ENCODE measurements at regions not wholly inside any gene's neighbourhood (a gene's known extent, or its start where the extent isn't known, plus 50 kb on each side); places are given as distances from the start of the nearest gene placed in this dataset.

DNA sequence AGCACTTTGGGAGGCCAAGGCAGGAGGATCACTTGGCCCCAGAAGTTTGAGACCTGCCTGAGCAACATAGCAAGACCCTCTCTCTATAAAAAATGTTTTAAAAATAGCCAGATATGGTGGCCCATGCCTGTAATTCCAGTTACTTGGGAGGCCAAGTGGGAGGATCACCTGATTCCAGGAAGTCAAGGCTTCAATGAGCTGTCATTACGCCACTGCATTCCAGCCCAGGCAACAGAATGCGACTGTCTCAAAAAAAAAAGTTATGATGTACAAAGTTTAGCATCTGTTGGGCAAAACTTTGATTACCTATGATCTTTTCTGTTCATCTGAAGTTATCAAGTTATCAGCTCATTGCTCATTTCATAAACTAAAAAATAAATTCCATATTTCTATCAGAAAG lies 504.1 kb upstream of the PKDCC start:
- POLR2A ChIA-PET, result no interaction called here
- BruUV-seq (replicated peaks), result no TSS peak
- Histone ChIP-seq H3K27me3 (replicated peaks; ENCODE audit: control insufficient read depth, insufficient read depth, low read length) (no peaks in the 10 kb centered on the region), H3K4me3 (ENCODE audit: low read depth, low read length) (no peak overlapping the region), H3K9me3 (no peaks in the 10 kb centered on the region), H3K36me3 (ENCODE audit: control insufficient read depth, insufficient read depth, low read length) (no peaks in the 10 kb centered on the region), H3K4me1 (peaks cover 8% of the 10 kb centered on the region; the same call in 1 of the 2 replicates)
- no peak overlapping the region for H3K4me3 Mint-ChIP-seq (ENCODE audit: unreplicated experiment)
- DNase-seq, result no peak
- intact Hi-C loops (cut with micrococcal nuclease; ENCODE audit: unreplicated experiment), result no loop called here
- no peak overlapping the region for H3K27ac Mint-ChIP-seq (ENCODE audit: unreplicated experiment)
- H3K4me1 Mint-ChIP-seq (ENCODE audit: low read depth, unreplicated experiment), result no peaks in the 10 kb centered on the region
- TF ChIP-seq CTCF (IDR thresholded peaks at IDR 0.05; ENCODE audit: insufficient read depth in 1 of 2, low read depth in 1 of 2, low read length in 1 of 2, severe bottlenecking in 1 of 2, unreplicated experiment in 1 of 2), result no peak
- no peaks in the 10 kb centered on the region for H3K36me3 Mint-ChIP-seq (ENCODE audit: insufficient read depth, unreplicated experiment)
- CTCF ChIA-PET, result no interaction called here
- no peaks in the 10 kb centered on the region for H3K27me3 Mint-ChIP-seq (ENCODE audit: insufficient read depth, unreplicated experiment)
- no peaks in the 10 kb centered on the region for H3K9me3 Mint-ChIP-seq (ENCODE audit: unreplicated experiment)

- intact Hi-C loops (cut with micrococcal nuclease; ENCODE audit: unreplicated experiment), result no loop called here
- no peaks in the 10 kb centered on the region for H3K9me3 ChIP-seq
- BruUV-seq (replicated peaks), result no TSS peak
- H3K4me1 ChIP-seq, result peaks cover 8% of the 10 kb centered on the region; the same call in 1 of the 2 replicates
- no peak overlapping the region for H3K4me3 ChIP-seq (ENCODE audit: low read depth, low read length)
- no peaks in the 10 kb centered on the region for H3K4me1 Mint-ChIP-seq (ENCODE audit: low read depth, unreplicated experiment)
- H3K9me3 Mint-ChIP-seq (ENCODE audit: unreplicated experiment), result no peaks in the 10 kb centered on the region
- POLR2A ChIA-PET, result no interaction called here
- H3K4me3 Mint-ChIP-seq (ENCODE audit: unreplicated experiment), result no peak overlapping the region
- no peak overlapping the region for H3K27ac Mint-ChIP-seq (ENCODE audit: unreplicated experiment)
- H3K36me3 ChIP-seq (ENCODE audit: control insufficient read depth, insufficient read depth, low read length), result no peaks in the 10 kb centered on the region
- no peak for TF ChIP-seq CTCF (IDR thresholded peaks at IDR 0.05; ENCODE audit: insufficient read depth in 1 of 2, low read depth in 1 of 2, low read length in 1 of 2, severe bottlenecking in 1 of 2, unreplicated experiment in 1 of 2)
- DNase-seq, result no peak
- H3K36me3 Mint-ChIP-seq (ENCODE audit: insufficient read depth, unreplicated experiment), result no peaks in the 10 kb centered on the region
- no peaks in the 10 kb centered on the region for H3K27me3 ChIP-seq (replicated peaks; ENCODE audit: control insufficient read depth, insufficient read depth, low read length)
- CTCF ChIA-PET, result no interaction called here
- H3K27me3 Mint-ChIP-seq (ENCODE audit: insufficient read depth, unreplicated experiment), result no peaks in the 10 kb centered on the region
Observed at GRCh38 chr2:41544709-41545108, 503.1 kb upstream of the PKDCC start.

DNA sequence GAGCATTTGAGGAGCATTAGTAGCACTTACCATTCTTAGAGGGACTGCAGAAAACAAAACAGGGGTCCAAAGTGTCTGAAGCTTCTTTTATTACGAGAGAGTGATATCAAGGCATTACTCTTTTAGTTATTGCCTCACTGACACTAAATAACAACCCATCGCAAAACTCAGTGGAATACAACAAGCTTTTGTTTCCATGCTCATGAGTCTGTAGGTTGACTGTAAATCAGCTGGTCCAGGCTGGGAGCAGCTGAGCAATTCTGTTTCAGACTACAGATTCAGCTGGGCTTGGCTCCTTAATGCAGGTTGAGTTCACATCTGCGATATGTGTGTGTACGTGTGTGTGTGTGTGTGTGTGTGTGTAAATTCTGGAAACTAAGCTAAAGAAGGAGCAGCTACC lies 501.8 kb upstream of the PKDCC start:
- H3K36me3 ChIP-seq (ENCODE audit: control insufficient read depth, insufficient read depth, low read length), result no peaks in the 10 kb centered on the region
- no peak overlapping the region for H3K27ac Mint-ChIP-seq (ENCODE audit: unreplicated experiment)
- intact Hi-C loops (cut with micrococcal nuclease; ENCODE audit: unreplicated experiment), result no loop called here
- no peaks in the 10 kb centered on the region for H3K9me3 Mint-ChIP-seq (ENCODE audit: unreplicated experiment)
- DNase-seq, result no peak
- POLR2A ChIA-PET, result no interaction called here
- TF ChIP-seq CTCF (IDR thresholded peaks at IDR 0.05; ENCODE audit: insufficient read depth in 1 of 2, low read depth in 1 of 2, low read length in 1 of 2, severe bottlenecking in 1 of 2, unreplicated experiment in 1 of 2), result no peak
- no peak overlapping the region for H3K4me3 ChIP-seq (ENCODE audit: low read depth, low read length)
- BruUV-seq (replicated peaks), result no TSS peak
- no peaks in the 10 kb centered on the region for H3K9me3 ChIP-seq
- CTCF ChIA-PET, result no interaction called here
- no peaks in the 10 kb centered on the region for H3K4me1 Mint-ChIP-seq (ENCODE audit: low read depth, unreplicated experiment)
- no peak overlapping the region for H3K4me3 Mint-ChIP-seq (ENCODE audit: unreplicated experiment)
- no peaks in the 10 kb centered on the region for H3K36me3 Mint-ChIP-seq (ENCODE audit: insufficient read depth, unreplicated experiment)
- no peaks in the 10 kb centered on the region for H3K27me3 ChIP-seq (replicated peaks; ENCODE audit: control insufficient read depth, insufficient read depth, low read length)
- no peaks in the 10 kb centered on the region for H3K27me3 Mint-ChIP-seq (ENCODE audit: insufficient read depth, unreplicated experiment)
- H3K4me1 ChIP-seq, result peaks cover 8% of the 10 kb centered on the region; the same call in 1 of the 2 replicates
